Kidney (tissue), 13 donors: ENCODE measurements at regions not wholly inside any gene's neighbourhood (a gene's known extent, or its start where the extent isn't known, plus 50 kb on each side); places are given as distances from the start of the nearest gene placed in this dataset.
A peak's percentile ranks its signal among the peaks of the same experiment; 100 is the strongest.

Experiments
- DNase-seq, 5 donors: peaks; one replicate each; pipeline ENCODE4 v3.0.0-alpha.2; 2013 to 2020
- FAIRE-seq: peaks from 2 replicates; lab custom pipeline; 2012; peaks lifted over from hg19 to GRCh38; lab: Jason Lieb, UNC
- H3K27ac ChIP-seq, 2 donors: one replicate each; pipeline ENCODE4 v1.7.0; 2013; ENCODE audit warnings: low read depth in 2 of 2, low read length in 2 of 2, inconsistent platforms in 1 of 2
- H3K27me3 ChIP-seq: one replicate; pipeline ENCODE4 v1.7.1; 2013; ENCODE audit warnings: low read length, inconsistent platforms; ENCODE audit not compliant: control insufficient read depth, insufficient read depth
- H3K36me3 ChIP-seq, 3 donors: one replicate each; pipeline versions ENCODE4 v1.7.0 to v1.7.1; 2013; ENCODE audit warnings: low read length in 3 of 3, control low read depth in 1 of 3, inconsistent platforms in 1 of 3; ENCODE audit not compliant: insufficient read depth in 3 of 3, control insufficient read depth in 2 of 3
- H3K4me1 ChIP-seq, 3 donors: one replicate each; pipeline versions ENCODE4 v1.7.0 to v1.7.1; 2013; ENCODE audit warnings: low read length in 3 of 3, inconsistent platforms in 1 of 3, low read depth in 1 of 3; ENCODE audit not compliant: control insufficient read depth in 2 of 3, insufficient read depth in 2 of 3
- H3K4me3 ChIP-seq, 3 donors: one replicate each; pipeline versions ENCODE4 v1.7.0 to v1.8.1; 2013; ENCODE audit warnings: low read length in 3 of 3, control low read depth in 1 of 3, inconsistent platforms in 1 of 3
- H3K9ac ChIP-seq, 3 donors: one replicate each; pipeline versions ENCODE4 v1.7.0 to v1.7.1; 2013; ENCODE audit warnings: low read length in 3 of 3, control low read depth in 1 of 3, inconsistent platforms in 1 of 3
- H3K9me3 ChIP-seq, 3 donors: one replicate each; pipeline versions ENCODE4 v1.7.0 to v1.7.1; 2013; ENCODE audit warnings: low read length in 3 of 3, control low read depth in 1 of 3, inconsistent platforms in 1 of 3; ENCODE audit not compliant: control insufficient read depth in 2 of 3, insufficient read depth in 1 of 3
- intact Hi-C: fragments of 100-400 bp; cut with DNase I; formaldehyde crosslinking; loops from one replicate; pipeline ENCODE4 v1.11.1; 2022
- TF ChIP-seq, protein P1 (sequence below): IDR thresholded peaks from 3 replicates; pipeline ENCODE4 v1.5.1; 2012; ENCODE audit warnings: mild to moderate bottlenecking, moderate library complexity, borderline replicate concordance; ENCODE audit not compliant: insufficient read depth; ENCODE audit errors: extremely low read depth
- donor health status: control.
- donor health status: control.
- donor health status: control.
- donor health status: control.
- donor health status: control.
- donor health status: DM: yes; HTN: yes; CAD: no.
- donor health status: Normal renal cell carcinoma (clear cell type).

GRCh38 chr5:23147625-23148024 lies 294.5 kb upstream of the CDH12 start:
- H3K27ac ChIP-seq = no peak overlapping the region
- H3K4me1 ChIP-seq = no peaks in the 10 kb centered on the region
- H3K36me3 ChIP-seq = no peaks in the 10 kb centered on the region
- no peak overlapping the region for H3K4me3 ChIP-seq
- peaks cover 0 to 1% (median 0%) of the 10 kb centered on the region in 3 donors for H3K9me3 ChIP-seq
- TF ChIP-seq, protein P1, sequence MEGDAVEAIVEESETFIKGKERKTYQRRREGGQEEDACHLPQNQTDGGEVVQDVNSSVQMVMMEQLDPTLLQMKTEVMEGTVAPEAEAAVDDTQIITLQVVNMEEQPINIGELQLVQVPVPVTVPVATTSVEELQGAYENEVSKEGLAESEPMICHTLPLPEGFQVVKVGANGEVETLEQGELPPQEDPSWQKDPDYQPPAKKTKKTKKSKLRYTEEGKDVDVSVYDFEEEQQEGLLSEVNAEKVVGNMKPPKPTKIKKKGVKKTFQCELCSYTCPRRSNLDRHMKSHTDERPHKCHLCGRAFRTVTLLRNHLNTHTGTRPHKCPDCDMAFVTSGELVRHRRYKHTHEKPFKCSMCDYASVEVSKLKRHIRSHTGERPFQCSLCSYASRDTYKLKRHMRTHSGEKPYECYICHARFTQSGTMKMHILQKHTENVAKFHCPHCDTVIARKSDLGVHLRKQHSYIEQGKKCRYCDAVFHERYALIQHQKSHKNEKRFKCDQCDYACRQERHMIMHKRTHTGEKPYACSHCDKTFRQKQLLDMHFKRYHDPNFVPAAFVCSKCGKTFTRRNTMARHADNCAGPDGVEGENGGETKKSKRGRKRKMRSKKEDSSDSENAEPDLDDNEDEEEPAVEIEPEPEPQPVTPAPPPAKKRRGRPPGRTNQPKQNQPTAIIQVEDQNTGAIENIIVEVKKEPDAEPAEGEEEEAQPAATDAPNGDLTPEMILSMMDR = no peak
- DNase-seq (no peak), FAIRE-seq (no peak)
- H3K9ac ChIP-seq = no peak overlapping the region
- H3K27me3 ChIP-seq = no peaks in the 10 kb centered on the region
- intact Hi-C loops = no loop called here

- peak in 1 of 5 donors; percentile 46 for DNase-seq
- H3K9ac ChIP-seq = no peak overlapping the region
- peaks cover 0 to 1% (median 0%) of the 10 kb centered on the region in 3 donors for H3K9me3 ChIP-seq
- intact Hi-C loops = no loop called here
- H3K27me3 ChIP-seq = no peaks in the 10 kb centered on the region
- H3K4me3 ChIP-seq = no peak overlapping the region
- no peak overlapping the region for H3K27ac ChIP-seq
- FAIRE-seq = no peak
- H3K4me1 ChIP-seq = no peaks in the 10 kb centered on the region
- no peaks in the 10 kb centered on the region for H3K36me3 ChIP-seq
- TF ChIP-seq, protein P1 = no peak
Observed at GRCh38 chr5:23146183-23146582, 293.0 kb upstream of the CDH12 start.

DNA sequence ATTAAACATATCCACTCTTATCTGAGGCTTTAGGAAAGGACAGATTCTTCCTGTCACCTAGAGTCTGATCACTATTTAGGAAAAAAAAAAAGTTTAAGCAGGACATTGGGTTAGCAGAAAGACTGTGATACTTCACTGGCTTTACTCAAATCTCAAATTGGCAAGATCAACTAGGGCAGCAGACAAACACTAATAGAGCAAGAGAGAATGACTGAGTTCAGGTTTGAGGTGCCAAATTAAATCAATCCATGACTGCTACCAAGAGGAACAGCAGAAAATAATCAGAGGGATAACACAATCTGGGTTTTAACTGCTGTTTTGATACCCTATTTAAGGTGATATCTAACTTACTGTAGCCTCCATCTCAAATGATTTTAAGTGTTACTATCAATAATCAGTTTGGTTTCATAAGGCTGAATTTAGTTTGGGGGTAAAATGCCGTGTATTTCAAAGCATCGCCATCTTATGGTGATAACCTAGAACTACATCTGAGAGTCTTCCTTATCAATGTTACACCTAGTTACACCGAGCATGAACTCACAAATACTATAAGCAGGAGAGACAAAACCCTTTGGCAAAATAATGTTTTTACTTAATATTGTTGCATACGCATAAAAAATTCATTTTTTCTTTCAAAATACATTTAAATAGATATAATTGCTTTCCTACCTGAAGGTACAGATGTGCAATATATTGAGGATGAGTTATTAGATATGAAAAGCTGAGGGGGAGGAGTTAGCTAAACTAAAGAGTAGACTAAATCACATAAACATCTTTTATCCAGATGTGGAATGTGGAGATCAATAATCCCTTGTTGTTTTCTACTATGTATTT lies 286.4 kb upstream of the CDH12 start:
- H3K9me3 ChIP-seq = peaks cover 0 to 1% (median 0%) of the 10 kb centered on the region in 3 donors
- FAIRE-seq (no peak), DNase-seq (no peak)
- H3K27me3 ChIP-seq = no peaks in the 10 kb centered on the region
- no peak overlapping the region for H3K27ac ChIP-seq
- H3K4me1 ChIP-seq = no peaks in the 10 kb centered on the region
- H3K36me3 ChIP-seq = no peaks in the 10 kb centered on the region
- TF ChIP-seq, protein P1 = peak; percentile 13
- no peak overlapping the region for H3K9ac ChIP-seq
- intact Hi-C loops = no loop called here
- no peak overlapping the region for H3K4me3 ChIP-seq
